NB4 (cell line): ENCODE measurements at regions not wholly inside any gene's neighbourhood (a gene's known extent, or its start where the extent isn't known, plus 50 kb on each side); places are given as distances from the start of the nearest gene placed in this dataset.

Experiments
- DNase-seq: peaks from one replicate; pipeline ENCODE4 v3.0.0; 2010; ENCODE audit warnings: low read depth
- H3K4me3 ChIP-seq: one replicate; pipeline ENCODE4 v1.5.1; 2011; ENCODE audit warnings: mild to moderate bottlenecking, low read depth, low read length, moderate library complexity
- CTCF ChIP-seq: IDR thresholded peaks from one replicate; pipeline ENCODE4 v1.5.1; 2012; ENCODE audit warnings: low read depth, low read length
- MAX ChIP-seq: IDR thresholded peaks from 2 replicates; pipeline ENCODE4 v1.6.1; 2011; ENCODE audit warnings: low read depth, low read length
- MYC ChIP-seq: IDR thresholded peaks from 2 replicates; pipeline ENCODE4 v1.6.1; 2011; ENCODE audit warnings: low read depth, low read length
- POLR2A ChIP-seq: IDR thresholded peaks from 2 replicates; pipeline ENCODE4 v1.6.1; 2011; ENCODE audit warnings: mild to moderate bottlenecking; ENCODE audit not compliant: insufficient read length; ENCODE audit errors: extremely low read depth

- no peak for DNase-seq
- TF ChIP-seq MAX (no peak), MYC (no peak), CTCF (no peak), POLR2A (no peak)
- H3K4me3 ChIP-seq: no peak overlapping the region
These were observed 457.7 kb upstream of the MAF start for GRCh38 chr16:80058214-80058613.

GRCh38 chr16:80056324-80056723 is 455.8 kb upstream of the MAF start:
- no peak for TF ChIP-seq POLR2A
- no peak for TF ChIP-seq MAX
- no peak for TF ChIP-seq MYC
- TF ChIP-seq CTCF: no peak
- H3K4me3 ChIP-seq: no peak overlapping the region
- DNase-seq: no peak

GRCh38 chr16:80055831-80056230 is 455.3 kb upstream of the MAF start:
- DNase-seq: no peak
- H3K4me3 ChIP-seq: no peak overlapping the region
- TF ChIP-seq MAX (no peak), CTCF (no peak), POLR2A (no peak), MYC (no peak)

- no peak overlapping the region for H3K4me3 ChIP-seq
- DNase-seq: no peak
- no peak for TF ChIP-seq MYC
- no peak for TF ChIP-seq POLR2A
- TF ChIP-seq CTCF: no peak
- TF ChIP-seq MAX: no peak
These were observed 454.1 kb upstream of the MAF start for GRCh38 chr16:80054647-80055046.

- DNase-seq: no peak
- TF ChIP-seq CTCF (no peak), MYC (no peak), POLR2A (no peak), MAX (no peak)
- H3K4me3 ChIP-seq: no peak overlapping the region
These were observed 450.5 kb upstream of the MAF start for GRCh38 chr16:80051040-80051439.

GRCh38 chr16:80048250-80048649 is 447.7 kb upstream of the MAF start:
- H3K4me3 ChIP-seq: no peak overlapping the region
- DNase-seq: no peak
- TF ChIP-seq POLR2A (no peak), MAX (no peak), CTCF (no peak), MYC (no peak)
